ENCODE measurements at regions not wholly inside any gene's neighbourhood (a gene's known extent, or its start where the extent isn't known, plus 50 kb on each side); places are given as distances from the start of the nearest gene placed in this dataset.
A peak's percentile ranks its signal among the peaks of the same experiment; 100 is the strongest.
"Not testable (repeated sequence)": the region's sequence is repeated elsewhere in the genome, so short reads cannot be mapped to it uniquely, and the experiment has no call there.

DNA sequence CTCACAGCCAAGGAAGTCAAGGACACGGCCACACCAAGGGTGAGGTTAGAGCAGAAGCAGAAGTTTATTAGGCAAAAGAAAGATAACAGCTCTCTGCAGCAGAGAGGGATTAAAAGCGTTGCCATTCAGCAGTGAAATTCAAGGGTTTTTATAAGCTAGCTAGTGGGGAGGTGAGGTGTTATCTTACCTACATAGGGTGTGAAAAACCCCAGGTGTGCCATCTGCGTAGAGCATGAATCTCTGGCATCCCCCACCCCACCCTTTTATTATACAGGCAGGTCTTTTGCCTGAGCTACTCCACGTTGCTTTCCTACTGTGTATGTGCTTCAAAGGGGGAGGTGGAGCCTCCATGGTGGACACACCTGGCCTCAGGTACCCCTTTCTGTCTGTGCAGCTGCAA lies 135.4 kb downstream of the ARHGAP11B start:
- not testable (repeated sequence) for DNase-seq

DNA sequence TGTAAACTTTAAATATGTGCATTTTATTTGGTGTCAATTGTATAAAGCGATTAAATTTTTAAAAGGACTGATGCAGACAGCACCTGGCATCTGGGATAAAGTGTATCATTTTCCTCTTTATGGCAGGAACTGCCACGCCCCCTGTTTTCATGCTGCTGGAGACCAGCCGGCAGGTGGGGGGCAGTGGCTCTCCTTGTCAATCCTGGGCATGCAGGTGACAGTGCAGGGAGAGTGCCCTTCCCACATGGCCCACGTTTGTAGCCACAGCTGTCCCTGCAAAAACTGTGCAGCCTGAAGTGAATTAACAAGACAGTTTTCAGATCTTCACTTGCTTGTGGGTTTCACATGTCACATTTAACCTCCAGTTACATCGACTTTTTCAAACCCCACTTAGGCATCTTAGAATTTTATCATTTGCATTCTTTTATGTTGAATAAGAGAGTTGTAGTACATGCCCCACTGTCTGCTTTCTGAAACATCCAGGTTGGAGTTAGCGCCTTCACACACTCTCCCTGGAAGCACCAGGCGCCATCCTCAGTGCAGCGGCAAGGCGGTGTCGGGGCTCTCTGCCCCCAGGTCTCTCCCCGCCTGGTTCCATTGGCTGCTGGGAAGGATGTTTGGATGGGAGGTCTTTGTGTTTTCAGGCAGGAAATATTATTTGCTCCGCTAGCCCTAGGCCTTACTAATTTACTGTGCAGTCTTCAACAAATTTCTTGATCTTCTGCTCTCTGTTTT lies 134.2 kb upstream of the FAN1 start:
- DNase-seq: not testable (repeated sequence)

DNA sequence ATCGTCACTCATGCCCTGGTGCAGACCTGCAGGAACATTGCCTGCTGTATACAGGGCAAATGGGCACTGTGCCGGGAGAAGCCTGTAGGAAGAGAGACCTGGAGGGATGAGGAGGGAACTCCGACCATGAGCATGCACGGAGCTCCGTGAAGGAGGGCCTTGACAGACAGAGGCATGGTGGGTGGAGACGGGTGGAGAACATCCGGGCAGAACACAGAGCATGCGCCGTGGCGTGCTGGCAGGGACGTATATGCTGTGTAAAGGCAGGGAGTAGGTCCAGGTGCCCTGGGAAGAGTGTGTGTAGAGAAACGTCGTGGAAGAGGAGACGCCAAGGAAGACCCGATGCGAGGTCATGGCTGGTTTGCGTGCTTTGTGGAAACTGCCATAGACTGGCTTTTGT lies 133.0 kb upstream of the FAN1 start:
- DNase-seq: no peak

DNA sequence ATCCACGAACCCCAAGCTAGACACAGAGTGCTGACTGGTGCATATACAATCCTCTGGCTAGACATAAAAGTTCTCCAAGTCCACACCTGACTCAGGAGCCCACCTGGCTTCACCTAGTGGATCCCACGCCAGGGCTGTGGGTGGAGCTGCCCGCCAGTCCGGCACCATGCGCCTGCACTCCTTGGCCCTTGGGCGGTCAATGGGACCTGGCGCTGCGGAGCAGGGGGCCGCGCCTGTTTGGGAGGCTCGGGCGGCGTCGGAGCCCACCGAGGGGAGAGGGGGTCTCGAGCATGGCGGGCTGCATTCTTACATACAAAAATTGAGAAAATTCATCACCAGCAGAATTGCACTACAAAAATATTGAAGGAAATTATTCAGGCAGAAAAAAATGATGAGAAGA lies 120.7 kb upstream of the FAN1 start:
- DNase-seq: no peak

DNA sequence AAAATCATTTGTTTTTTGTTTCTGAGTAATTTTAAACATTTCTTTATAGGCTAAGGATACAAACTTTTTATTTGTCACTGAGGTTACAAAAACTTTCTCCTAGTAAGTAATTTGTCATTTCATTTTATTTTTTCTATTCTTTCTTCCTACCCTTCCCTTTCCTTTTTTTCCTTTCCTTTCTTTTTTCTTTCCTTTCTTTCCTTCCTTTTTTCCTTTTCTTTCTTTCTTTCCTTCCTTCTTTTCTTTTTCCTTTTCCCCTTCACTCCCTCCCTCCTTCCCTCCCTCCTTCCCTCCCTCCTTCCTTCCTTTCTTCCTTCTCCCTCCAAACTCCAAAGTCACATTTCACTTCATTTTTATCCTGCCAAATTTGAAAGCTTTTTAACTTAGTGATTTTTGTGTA lies 115.1 kb upstream of the FAN1 start:
- DNase-seq: no peak

DNA sequence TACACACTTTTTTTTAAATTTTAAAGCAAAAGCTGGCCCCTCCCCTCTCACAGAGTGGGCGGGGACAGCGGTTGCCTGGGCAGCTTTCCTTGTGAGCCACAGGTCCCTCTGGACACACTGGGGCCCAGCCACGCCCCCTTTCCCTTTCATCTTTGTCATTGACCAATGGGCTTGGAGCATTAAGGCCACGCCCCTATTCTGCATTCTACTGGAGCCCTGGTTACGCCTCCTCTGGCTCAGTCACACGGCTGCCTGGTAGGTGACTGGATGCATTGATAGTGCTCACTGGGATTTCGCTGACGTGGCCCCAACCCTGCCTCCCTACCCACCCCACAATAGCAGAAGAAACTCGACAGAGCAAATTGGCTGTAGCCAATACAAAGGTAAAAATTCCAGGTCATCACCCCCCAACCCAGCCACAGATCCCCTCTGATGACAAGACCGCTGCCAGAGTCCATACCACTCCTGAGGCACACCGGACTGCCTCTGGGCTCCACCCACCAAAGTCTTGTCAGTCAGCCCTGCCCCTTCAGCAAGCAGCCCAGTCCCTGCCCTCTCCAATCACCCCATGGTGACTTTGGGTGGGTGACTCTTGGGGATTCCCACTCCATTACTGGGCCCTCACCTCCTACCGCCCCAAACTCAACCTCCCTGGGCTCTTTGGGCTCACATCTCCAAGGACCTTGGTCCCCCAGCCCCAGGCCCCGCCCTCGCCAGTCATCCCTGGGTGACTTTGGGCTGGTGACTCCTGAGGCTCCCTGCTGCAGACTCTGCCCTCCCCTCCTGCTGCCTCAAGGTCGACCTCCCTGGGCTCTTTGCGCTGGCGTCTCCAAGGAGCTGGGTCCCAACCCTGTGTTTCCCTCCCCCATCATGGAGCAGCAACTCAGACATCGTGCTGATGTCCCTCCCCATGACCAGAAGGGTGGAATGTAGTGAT lies 112.2 kb upstream of the FAN1 start:
- no peak for DNase-seq

DNA sequence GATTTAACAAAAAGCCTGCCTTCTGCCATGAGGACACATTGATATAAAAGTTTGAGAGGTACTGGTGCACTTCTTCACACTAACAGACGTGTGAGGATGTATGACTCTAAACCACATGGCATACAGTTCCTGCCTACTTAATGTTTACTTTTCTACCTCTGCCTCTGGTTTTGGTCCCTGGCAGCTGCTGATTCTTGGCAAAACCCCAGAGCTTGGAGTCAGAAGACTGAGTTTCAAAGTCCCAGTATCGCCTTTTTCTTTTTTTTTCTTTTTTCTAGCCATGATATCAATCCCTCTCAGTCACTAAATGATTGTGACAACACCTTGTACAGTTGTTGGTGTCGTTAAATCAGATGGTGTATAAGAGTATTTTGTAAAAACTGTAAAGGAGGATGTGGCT lies 110.9 kb upstream of the FAN1 start:
- DNase-seq: not testable (repeated sequence)

DNA sequence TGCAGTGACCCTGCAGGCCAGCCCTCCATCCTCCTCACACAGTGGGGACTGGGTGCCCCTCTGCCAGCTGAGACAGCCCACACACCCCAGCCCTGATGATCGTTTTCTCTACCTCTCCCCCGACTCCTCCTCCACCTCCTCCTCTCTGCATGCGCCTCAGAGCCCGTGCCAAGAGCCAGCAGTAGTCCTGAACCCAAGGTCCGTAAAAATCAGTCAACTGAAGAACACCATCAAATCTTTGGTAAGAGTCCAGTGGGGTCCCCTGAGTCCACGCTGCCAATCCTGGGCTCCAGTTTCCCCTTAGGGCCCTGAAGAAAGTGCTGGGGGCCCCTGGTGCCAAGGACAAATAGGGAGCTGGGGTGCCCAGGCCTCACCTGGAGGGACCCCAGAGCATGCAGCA lies 109.3 kb upstream of the FAN1 start:
- no peak for DNase-seq

DNA sequence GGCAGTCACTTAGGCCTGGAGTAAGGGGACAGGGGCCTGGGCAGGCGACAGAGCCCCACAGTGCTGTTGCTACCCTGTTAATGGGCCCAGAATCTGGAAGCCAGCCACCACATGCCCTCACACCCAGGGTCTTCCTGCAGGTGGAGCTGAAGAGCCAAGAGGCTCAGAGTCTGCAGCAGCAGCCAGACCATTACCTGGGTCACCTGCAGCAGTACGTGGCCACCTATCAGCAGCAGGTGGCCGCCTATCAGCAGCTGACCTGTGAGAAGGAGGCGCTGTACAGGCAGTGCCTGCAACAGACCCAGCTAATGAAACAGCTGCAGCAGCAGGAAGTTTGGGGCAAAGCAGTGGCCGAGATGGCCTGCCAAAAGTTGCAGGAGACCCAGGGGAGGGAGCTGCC lies 104.2 kb upstream of the FAN1 start:
- not testable (repeated sequence) for DNase-seq

DNA sequence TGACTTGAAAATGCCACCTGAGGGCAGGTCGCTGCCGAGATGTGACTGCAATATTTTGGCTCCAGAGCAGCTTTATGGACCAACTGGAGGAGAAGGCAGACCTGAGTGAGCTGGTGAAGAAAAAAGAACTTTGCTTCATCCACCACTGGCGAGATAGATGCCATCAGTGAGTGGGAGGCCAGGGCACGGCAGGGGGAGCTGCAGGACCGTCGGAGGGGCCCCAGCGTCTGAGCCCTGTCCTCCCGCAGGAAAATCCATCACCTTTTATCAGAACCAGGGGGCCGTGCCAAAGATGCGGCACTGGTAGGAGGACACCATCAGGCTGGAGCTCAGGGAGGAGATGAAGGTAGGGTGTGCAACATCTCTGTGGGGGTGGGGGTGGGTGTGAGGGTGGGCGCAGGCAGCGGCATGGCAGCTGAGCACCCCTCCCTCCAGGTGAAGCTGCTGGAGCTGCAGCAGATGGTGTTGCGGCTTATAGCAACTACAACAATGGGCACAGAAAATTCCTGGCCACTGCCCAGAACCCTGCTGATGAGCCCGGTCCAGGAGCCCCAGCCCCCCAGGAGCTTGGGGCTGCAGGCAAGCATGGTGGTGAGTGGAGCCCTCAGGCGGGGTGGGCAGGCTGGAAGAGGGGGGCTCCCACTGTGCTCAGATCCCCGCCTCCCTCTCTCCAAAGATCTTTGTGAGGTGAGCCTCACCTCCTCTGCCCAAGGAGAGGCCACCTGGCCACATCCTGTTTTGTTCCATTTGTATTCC lies 102.4 kb upstream of the FAN1 start:
- DNase-seq: not testable (repeated sequence)

DNA sequence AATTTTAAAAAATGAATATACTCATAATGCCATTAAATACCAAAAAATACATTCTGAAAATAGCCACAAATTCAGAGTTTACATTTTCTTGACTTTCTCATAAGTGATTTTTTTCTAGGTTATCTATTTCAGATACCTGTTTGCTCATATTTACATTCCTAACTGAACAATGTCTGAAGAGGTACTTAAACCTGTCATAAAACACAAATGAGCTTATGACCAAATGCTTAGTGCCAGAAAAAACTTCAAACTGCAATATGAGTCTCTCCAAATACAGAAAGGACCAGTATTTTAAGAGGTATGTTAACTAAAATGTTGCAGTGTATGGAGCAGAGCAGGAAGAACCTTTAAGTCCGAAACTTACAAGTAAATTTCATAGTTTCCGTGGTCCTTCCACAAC lies 101.7 kb upstream of the FAN1 start:
- DNase-seq: peak; percentile 30

DNA sequence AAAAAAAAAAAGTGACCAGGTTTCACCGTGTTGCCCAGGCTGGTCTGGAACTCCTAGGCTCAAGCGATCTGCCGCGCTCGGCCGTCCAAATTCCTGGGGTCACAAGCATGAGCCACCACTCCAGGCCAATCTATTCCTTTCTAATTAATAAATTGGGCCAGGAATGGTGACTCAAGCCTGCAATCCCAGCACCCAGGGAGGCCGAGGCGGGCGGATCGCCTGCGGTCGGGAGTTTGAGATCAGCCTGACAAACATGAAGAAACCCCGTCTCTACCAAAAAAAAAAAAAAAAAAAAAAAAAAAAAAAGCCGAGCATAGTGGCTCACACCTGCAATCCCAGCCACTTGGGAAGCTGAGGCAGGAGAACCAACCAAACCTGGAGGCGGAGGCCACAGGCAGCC lies 100.0 kb upstream of the FAN1 start:
- not testable (repeated sequence) for DNase-seq

DNA sequence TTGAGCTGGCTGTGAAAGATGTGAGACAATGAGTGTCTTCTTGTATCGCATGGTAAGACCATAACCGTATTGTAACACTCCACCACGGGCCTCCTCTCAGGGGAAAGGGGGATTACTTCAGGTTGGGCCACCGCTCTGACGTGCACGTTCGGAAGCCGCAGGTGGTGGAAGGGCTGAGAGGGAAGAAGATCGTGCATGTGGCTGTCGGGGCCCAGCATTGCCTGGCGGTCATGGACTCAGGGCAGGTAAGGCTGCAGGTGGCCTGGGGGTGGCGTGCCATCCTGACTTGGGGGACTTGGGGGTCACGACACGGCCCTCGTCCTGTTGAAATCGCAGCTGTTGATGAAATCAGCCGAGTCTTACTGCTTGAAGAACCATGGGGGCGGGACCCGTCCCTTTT lies 87.3 kb upstream of the FAN1 start:
- no peak for DNase-seq

DNA sequence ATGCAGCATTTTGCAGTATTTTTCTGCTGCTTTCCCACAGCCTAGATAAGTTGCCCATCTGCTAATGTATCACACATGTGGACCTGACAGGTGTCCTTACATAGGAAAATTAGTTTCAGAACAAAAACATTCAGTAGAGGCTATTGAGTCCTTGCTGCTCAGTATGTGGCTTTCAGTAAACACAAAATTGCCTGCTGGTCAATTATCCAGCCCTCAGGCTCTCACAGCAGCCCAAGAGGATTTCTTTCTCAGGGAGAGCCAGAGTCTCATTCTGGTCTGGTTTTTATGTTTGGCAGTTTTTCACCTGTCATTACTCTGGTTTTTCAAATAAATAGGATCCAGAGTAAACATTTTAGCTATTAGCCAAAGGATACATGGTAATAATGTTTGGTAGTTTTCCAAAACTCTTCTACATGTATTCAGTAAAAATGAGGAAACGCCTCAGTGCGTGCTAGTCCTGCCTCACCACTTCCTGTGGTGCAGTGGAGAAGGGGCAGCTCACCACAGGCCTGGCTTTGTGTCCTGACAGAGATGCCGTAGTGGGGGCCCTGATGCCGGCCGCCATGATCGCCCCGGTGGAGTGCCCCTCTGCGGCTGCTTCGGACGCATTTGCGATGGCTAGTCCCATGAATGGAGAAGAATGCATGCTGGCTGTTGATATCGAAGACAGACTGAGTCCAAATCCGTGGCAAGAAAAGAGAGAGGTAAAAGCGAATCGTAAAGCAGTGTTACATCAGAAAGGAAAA lies 80.5 kb upstream of the FAN1 start:
- DNase-seq: peak; percentile 19

DNA sequence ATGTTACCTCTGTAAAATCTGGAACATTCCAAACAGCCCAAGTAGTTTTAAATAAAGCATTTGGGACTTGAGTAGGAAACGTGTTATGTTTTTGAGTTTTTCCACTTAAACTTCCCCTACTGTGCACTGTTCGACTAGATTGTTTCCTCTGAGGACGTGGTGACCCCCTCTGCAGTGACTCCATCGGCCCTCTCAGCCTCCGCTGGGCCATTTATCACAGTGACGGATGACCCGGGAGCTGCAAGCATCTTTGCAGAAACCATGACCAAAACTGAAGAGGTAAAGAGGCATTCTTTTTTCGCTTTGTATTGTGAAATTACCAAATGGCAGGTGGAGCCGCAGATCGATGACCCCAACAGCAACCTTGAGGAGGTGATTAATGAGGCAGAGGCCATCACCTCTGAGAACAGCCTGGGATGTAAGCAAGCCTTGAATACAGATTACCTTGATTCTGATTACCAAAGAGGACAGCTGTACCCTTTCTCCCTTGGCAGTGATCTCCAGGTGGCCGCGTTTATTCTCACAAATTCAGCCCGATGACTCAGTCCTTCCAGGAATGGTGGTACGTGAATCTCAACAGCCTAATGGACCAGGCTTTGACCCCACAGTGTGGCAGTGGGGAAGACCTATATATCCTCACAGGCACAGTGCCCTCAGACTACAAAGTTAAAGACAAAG lies 79.1 kb upstream of the FAN1 start:
- no peak for DNase-seq

DNA sequence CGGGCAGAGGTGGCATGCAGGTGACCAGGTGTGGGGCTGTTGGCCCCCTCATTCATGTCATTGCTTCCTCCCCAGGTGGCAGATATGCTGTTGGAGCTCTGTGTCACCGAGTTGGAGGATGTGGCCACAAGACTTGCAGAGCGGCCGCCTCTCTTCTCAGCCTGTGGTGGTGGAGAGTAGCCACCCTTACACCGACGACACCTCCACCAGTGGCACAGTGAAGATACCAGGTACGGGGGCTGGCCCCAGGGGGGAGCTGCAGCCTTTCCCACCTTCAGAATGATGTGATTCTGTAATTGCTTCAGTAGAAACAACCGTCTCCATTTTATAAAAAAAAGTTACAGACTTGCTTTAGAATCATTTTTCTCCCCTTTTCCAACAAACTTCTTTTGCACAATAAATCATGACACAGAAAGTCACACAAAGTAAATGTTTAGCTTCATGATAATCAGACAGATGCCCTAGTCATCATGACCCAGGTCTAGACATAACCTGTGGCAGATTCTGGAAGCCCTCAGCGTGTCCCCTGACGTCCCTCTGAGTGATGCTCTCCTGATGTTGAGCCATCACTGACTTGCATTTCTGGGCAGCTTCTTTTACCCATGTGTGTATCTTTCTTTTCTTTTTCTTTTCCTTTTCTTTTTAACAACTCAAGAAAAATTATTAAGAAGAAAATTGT lies 76.0 kb upstream of the FAN1 start:
- no peak for DNase-seq

DNA sequence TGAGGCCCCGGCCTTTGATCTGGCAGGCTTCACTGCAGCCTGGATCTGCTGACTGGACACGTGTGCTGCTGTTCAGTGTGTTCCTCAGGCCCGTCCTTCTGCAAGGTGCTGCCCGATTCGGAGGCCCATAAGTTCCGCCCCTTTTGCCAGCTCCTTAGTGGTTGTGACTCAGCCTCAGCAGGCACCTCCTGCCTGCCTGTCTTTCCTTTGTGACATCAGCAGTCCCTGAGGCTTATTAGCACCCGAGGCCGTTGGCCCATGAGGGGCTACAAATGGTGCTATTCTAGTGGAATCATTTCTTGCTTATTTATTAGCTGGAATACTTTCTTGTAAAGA lies 75.4 kb upstream of the FAN1 start:
- DNase-seq: not testable (repeated sequence)

DNA sequence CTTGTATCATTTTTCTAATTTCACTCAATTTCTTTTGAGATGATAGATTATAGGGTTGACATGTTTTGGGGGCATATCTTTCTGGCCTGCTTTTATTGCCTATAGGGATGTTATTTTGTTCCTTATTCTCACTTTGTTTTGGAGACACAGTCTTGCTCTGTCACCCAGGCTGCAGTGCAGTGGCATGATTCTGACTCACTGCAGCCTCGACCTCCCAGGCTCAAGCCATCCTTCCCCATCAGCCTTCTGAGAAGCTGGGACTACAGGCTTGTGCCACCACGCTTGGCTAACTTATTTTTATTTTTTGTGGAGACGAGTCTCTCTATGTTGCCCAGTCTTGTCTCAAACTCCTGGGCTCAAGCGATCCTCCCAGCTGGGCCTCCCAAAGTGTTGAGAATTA lies 72.8 kb upstream of the FAN1 start:
- no peak for DNase-seq

DNA sequence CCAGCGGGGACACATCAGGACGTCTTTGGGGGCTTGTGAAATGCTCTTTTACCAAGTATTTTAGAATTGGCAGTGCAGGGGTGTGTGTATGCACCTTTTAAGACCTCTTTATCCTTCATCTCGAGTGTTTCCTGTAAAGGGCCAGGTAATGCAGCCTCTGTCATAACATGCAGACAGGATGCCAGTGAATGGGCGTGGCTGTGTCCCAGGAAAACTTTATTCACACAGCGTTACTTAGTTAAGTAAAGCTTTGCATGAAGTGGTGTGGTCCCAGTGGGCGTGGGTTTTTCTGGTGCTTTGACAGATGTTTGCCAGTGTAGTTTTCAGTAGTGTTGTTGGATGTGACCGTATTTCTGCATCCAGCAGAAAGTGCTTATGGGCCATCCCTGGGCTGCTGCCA lies 70.3 kb upstream of the FAN1 start:
- DNase-seq: not testable (repeated sequence)

DNA sequence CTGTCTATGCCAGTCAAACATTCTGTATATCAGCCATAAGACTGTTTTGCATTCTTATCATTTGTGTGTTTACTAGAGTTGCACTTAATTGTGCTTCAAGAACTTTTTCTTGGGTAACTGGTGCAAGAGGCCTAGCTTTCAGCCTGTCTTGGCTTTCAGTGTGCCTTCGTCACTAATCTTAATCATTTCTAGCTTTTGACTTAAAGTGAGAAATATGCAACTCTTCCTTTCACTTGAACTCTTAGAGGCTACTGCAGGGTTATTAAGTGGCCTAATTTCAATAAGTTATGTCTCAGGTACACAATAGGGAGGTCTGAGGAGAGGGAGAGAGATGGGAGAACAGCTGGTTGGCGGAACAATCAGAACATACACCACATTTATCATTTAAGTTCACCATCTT lies 62.1 kb upstream of the FAN1 start:
- not testable (repeated sequence) for DNase-seq

DNA sequence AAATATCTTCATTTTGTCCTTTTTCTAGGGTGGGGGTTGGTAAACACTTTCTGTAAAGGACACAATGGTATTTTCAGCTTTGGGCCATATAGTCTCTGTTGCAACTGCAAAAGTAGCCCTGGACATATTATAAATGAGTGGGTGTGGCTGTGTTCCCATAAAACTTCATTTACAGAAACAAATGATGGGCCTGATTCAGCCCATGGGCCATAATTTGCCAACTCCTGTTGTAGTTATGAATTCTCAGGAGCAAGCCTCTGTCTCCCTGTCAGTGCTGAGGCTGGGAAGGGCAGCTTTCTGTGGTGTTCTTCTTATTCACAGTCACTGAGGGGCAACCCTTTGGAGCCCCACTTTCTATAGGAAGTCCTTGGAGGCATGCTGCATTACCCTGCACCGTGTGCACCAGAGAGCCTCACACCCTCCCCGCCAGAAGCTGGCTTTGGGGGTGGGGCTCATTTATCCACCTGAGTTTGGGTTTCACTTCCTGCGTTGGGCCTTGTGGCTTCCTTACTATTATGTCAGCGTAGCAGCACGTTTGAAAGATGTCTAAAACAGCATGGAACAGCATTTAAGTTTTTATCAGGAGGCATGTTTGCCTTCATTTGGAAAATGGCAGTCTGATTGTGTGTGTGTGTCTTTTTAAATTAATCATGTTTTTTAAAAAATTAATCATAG lies 60.8 kb upstream of the FAN1 start:
- DNase-seq: not testable (repeated sequence)

All from NCI-H2029 treated with DMSO at 0.1 percent for 48 hours (cell line).